Stomach (tissue), 4 donors: ENCODE measurements at regions not wholly inside any gene's neighbourhood (a gene's known extent, or its start where the extent isn't known, plus 50 kb on each side); places are given as distances from the start of the nearest gene placed in this dataset.

ENCODE experiments used
- EP300 ChIP-seq: sonication (generic); formaldehyde crosslinking; IDR thresholded peaks from one replicate; pipeline ENCODE4 v1.6.1; 2017; ENCODE audit warnings: antibody characterized with exemption
- POLR2A ChIP-seq, 4 donors: fragments of 450-650 bp; IDR thresholded peaks; one replicate each; pipeline ENCODE4 v1.6.1; 2016; ENCODE audit warnings: antibody characterized with exemption in 4 of 4, control low read depth in 2 of 4, mild to moderate bottlenecking in 1 of 4, moderate library complexity in 1 of 4
- POLR2AphosphoS5 ChIP-seq, 3 donors: sonication (generic); formaldehyde crosslinking; IDR thresholded peaks; one replicate each; pipeline ENCODE4 v1.6.1; 2016; ENCODE audit warnings: antibody characterized with exemption in 3 of 3
- TF ChIP-seq, protein P1 (sequence below), 7 experiments: fragments of 450-650 bp in 4 of 7; fragments of 200-600 bp in 3 of 7; sonication (generic) in 3 of 7; IDR thresholded peaks; one replicate each; pipeline ENCODE4 v1.5.1; 2016 to 2019; ENCODE audit warnings: antibody characterized with exemption in 7 of 7, control low read depth in 2 of 7, mild to moderate bottlenecking in 1 of 7

DNA sequence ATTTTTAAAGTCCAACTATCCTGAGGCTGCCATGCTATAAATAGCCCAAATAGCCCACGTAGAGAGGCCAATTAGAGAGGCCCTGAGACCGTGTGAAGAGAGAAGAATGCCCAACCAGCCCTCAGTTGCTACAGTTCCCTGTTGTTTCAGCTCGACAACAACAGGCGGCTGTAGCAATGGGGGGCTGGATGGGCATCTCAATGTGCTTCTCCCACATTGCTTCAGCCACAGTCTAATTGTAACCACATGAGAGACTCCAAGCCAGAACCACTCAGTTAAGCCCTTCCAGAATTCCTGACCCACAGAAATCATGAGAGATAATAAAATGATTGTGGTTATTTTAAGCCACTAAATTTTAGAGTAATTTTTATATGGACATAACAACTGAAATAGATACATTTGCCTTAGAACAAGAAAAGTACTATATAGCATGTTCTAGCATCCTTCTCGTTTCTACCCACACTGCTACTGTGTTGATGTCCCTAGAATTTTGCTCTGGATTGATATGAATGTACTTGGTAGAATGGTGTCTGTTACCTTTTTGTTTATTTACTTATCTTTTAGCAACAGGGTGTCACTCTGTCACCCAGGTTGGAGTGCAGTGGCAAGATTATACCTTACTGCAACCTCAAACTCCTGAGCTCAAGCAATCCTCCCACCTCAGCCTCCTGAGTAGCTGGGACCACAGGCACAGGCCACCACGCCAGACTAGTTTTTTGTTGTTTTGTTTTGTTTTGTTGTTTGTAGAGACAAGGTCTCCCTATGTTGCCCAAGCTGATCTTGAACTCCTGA, 436.4 kb downstream of the BCOR start:
- TF ChIP-seq, protein P1, sequence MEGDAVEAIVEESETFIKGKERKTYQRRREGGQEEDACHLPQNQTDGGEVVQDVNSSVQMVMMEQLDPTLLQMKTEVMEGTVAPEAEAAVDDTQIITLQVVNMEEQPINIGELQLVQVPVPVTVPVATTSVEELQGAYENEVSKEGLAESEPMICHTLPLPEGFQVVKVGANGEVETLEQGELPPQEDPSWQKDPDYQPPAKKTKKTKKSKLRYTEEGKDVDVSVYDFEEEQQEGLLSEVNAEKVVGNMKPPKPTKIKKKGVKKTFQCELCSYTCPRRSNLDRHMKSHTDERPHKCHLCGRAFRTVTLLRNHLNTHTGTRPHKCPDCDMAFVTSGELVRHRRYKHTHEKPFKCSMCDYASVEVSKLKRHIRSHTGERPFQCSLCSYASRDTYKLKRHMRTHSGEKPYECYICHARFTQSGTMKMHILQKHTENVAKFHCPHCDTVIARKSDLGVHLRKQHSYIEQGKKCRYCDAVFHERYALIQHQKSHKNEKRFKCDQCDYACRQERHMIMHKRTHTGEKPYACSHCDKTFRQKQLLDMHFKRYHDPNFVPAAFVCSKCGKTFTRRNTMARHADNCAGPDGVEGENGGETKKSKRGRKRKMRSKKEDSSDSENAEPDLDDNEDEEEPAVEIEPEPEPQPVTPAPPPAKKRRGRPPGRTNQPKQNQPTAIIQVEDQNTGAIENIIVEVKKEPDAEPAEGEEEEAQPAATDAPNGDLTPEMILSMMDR (IDR thresholded peaks at IDR 0.05), result no peak
- TF ChIP-seq POLR2AphosphoS5 (IDR thresholded peaks at IDR 0.05) (no peak), POLR2A (IDR thresholded peaks at IDR 0.05) (no peak), EP300 (no peak)
